Colon (tissue), 2 donors: ENCODE measurements at regions not wholly inside any gene's neighbourhood (a gene's known extent, or its start where the extent isn't known, plus 50 kb on each side); places are given as distances from the start of the nearest gene placed in this dataset.

Experiments
- FAIRE-seq: peaks from 2 replicates; lab custom pipeline; 2012; peaks lifted over from hg19 to GRCh38; lab: Jason Lieb, UNC
- donor health status: control.
- donor health status: control.

DNA sequence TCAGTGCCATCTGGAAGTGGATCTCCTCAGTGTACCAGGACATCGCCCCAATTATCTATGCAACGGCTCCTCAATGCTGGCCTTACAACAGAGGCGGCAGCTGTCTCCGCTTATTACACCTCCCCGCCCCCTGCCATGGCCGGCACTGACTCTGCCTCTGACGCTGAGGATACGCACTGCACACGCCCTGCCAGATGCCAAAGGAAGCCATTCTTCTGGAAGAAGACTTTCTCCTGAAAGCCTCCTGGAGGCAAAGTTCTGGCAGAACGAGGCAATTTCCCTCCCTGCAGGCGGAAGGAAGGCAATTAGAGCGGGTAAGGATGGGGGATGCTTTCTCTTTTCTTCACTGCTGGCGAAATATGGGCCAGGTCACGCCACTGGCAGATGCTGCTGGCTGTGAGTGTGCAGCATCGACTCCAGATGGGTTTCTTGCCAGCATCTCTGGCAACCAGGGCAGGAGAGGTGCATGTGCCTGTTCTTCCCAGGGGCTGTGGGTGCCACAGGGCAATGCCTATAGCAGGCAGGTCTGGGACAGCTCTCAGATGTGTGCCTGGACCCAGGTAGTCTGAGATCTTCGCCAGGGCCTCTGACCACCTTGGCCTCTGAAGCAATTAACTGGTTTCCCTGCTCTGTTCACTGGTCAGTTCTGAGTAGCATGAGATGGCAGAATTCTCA, 62.2 kb upstream of the MRPS22 start:
- FAIRE-seq, result no peak

GRCh38 chr3:139283301-139283700, 60.5 kb upstream of the MRPS22 start:
- FAIRE-seq, result no peak

- FAIRE-seq, result no peak
Measured at GRCh38 chr3:139284221-139284620, 59.6 kb upstream of the MRPS22 start.

- no peak for FAIRE-seq
Measured at GRCh38 chr3:139285691-139286090, 58.1 kb upstream of the MRPS22 start.

DNA sequence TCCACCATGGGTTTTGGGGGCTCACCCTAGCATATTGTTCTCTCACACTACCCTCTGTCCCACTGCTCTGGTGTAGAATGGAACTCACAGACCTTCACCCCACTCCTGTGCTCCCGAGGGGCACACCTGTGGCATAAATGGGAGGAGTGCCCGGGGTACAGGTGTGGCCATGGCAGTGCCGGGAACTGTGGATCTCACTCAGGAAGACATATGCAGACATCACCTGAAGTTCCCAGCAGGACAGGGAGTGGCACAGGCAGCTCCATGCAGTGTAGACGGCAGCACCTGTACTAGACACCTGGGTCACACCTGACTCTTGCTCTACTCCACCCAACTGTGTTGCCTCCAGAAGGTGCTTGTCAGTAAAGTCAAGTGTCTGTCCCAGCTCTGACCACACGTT, 57.6 kb upstream of the MRPS22 start:
- no peak for FAIRE-seq

- no peak for FAIRE-seq
Measured at GRCh38 chr3:139286825-139287224, 57.0 kb upstream of the MRPS22 start.

DNA sequence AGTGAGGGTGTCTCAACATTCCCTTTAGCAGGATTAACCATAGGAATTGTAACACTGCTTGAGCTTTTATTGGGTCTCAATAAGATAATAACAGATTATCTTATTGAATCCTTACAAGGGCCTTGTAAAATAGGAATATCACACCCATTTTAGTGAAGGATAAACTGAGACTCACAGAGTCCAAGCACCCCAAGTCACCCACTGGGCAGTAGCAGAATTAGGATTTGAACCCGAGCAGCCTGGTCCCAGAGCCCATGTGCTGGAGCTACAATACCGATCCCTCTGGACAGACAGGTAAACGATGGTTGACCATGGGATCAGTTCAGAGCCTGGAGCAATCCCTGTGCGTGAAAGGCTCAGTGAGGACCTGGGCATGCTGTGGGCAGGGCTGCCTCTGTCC, 56.3 kb upstream of the MRPS22 start:
- FAIRE-seq, result no peak

GRCh38 chr3:139288266-139288821, 55.5 kb upstream of the MRPS22 start:
- no peak for FAIRE-seq

DNA sequence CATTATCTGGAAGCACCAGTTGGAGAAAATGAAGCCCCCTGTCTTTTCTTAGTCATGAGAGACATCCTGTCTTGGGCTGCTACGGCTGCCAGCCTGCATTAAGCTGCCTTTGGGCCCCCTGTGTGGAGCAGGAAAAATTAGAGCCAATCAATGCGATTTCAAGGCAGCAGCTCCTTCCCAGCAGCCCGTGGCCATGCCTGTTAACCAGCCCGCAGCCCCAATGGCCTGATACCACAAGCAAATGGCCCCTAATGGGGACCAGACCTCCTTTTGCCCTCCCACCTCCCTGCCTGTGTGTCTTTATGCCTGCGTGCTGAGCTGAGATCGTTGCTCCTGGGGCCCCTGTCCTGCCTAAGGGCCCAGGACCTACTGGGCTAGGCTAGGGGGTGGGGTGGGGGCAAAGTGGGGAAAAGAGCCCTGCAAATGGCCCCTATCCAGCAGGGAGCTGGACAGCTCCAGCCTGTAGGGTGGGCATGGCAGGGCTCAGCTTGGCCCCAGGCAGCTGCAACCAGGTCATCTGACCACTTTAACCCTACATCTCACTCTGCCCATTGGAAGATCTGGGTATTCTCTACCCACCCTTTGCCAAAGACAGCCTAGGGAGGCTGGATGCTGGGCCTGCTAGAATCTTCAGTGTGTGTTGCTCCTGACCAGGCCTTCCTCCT, 53.8 kb upstream of the MRPS22 start:
- no peak for FAIRE-seq

DNA sequence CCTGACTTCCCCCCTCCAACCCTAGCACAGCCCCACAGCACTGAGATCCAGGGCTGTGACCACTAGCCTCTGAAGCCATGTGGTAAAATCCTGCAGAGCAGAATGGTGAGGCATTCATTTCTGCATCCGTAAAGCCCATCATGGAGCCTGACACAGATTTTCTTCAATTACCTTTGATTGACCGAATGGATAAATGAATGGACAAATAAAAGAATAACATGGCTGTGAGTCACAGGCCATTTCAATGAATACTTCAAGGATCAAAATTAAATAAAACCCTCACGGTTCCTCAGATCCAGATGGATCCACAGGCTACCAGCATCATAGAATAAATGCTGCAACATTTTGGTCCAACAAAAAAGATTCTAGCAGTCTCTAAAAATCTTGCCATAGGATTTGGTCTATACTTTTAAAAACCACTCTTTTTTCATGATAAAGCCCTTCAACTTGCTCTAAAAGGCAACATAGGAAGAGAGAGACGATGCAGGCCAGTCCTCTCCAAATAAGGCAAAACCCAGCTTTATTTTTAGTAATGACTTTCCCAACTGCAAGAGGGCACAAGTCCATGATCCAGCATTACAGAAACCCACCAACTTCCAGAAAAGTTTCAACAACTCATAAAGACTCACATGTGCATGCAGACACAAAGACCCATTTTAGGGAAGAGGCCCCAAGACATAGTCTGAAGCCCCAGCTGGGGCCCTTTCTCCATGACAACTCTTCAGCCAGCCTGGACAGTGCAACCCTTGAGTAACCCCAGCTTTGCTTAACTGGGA, 52.4 kb upstream of the MRPS22 start:
- no peak for FAIRE-seq

- no peak for FAIRE-seq
Measured at GRCh38 chr3:139292192-139292591, 51.6 kb upstream of the MRPS22 start.

DNA sequence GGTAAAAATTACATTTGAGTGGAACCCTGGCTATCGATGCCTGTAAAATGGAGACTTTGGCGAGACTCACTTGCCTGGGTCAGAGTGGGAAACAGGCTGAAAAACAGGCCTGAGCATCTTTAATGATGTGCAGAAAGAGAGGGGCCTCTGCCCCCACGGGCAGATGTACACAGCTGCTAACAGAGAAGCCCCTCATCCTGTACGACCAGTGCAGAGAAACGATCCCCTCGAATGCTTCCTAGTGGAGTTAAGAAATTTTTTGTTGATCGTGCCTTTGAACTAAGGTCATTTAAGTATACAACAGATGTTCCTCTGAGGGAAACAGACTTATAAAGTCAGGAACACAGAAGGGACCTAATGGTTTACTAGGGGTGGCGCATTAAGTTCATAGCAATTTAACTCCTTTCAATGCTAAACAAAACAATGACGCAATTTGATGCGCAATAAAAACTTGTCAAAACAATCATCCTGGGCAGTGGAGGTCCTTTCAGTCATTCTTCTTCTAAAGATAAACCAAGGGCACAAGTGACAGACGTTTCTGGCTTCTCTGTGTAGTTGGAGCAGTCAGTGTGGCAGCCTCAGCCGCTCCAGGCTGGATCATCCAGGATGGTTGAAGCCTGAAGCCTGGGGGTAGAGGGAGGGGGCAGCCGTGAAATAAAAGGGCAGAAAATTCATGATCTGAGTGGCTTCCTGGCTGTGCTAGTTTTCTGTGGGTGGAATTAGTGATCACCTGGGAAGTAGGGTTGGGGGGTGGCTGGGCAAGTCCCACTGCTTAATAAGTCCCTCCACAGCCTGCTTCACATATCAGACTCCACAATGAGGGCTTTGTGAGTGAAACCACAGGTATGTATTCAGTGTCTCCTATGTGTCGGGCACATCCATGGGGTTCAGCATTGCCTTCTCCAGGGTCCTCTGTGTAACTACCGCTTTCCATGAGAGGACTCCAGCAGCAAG, 50.8 kb upstream of the MRPS22 start:
- no peak for FAIRE-seq

DNA sequence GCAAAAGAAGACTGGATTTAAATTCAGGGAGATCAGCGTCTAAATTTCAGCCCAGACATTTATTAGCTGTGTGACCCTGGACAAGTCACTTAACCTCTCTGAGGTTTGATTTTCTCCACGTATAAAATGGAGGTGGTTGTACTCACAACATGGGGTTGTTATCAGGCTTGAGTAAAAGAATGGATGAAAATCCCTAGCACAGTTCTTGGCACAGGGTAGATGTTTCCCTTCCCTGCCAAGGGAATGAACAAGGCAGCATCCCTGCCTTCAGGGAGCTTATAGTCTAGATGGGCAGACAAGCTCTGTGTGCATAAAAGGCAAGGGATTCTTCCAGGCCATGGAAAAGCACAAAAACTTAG, 50.2 kb upstream of the MRPS22 start:
- FAIRE-seq, result no peak
